Endothelial cell (in vitro differentiated cells): ENCODE measurements at regions not wholly inside any gene's neighbourhood (a gene's known extent, or its start where the extent isn't known, plus 50 kb on each side); places are given as distances from the start of the nearest gene placed in this dataset.

Experiments
- DNase-seq: peaks from one replicate; pipeline ENCODE4 v3.0.0; 2021; ENCODE audit warnings: low spot score
- H3K27ac Mint-ChIP-seq: one replicate; pipeline ENCODE4 v1.8.0; 2021; ENCODE audit warnings: mixed read lengths, inconsistent platforms; ENCODE audit not compliant: unreplicated experiment
- H3K27me3 Mint-ChIP-seq: one replicate; pipeline ENCODE4 v1.8.0; 2021; ENCODE audit warnings: mild to moderate bottlenecking, moderate library complexity, mixed read lengths, inconsistent platforms; ENCODE audit not compliant: unreplicated experiment
- H3K36me3 Mint-ChIP-seq: one replicate; pipeline ENCODE4 v1.8.0; 2021; ENCODE audit warnings: mild to moderate bottlenecking, low read depth, mixed read lengths, inconsistent platforms; ENCODE audit not compliant: unreplicated experiment
- H3K4me1 Mint-ChIP-seq: one replicate; pipeline ENCODE4 v1.8.0; 2021; ENCODE audit warnings: mild to moderate bottlenecking, mixed read lengths, inconsistent platforms; ENCODE audit not compliant: unreplicated experiment
- H3K4me3 Mint-ChIP-seq: one replicate; pipeline ENCODE4 v1.8.0; 2021; ENCODE audit warnings: mild to moderate bottlenecking, mixed read lengths, inconsistent platforms; ENCODE audit not compliant: unreplicated experiment
- H3K9me3 Mint-ChIP-seq: one replicate; pipeline ENCODE4 v1.8.0; 2021; ENCODE audit warnings: mixed read lengths, inconsistent platforms; ENCODE audit not compliant: unreplicated experiment
- CTCF ChIP-seq: fragments of 200-600 bp; sonication (generic); IDR thresholded peaks from one replicate; pipeline ENCODE4 v1.5.0; 2021; ENCODE audit warnings: antibody characterized with exemption; ENCODE audit not compliant: unreplicated experiment

- Mint-ChIP-seq H3K9me3 (no peaks in the 10 kb centered on the region), H3K27me3 (no peaks in the 10 kb centered on the region), H3K4me1 (no peaks in the 10 kb centered on the region), H3K27ac (no peak overlapping the region), H3K4me3 (no peak overlapping the region), H3K36me3 (no peaks in the 10 kb centered on the region)
- no peak for TF ChIP-seq CTCF
- DNase-seq = no peak
These were observed 475.7 kb downstream of the TMEM232 start for GRCh38 chr5:110250755-110251154.

GRCh38 chr5:110251366-110251765 is 475.1 kb downstream of the TMEM232 start:
- no peaks in the 10 kb centered on the region for H3K27me3 Mint-ChIP-seq
- no peak for DNase-seq
- no peak for TF ChIP-seq CTCF
- no peaks in the 10 kb centered on the region for H3K36me3 Mint-ChIP-seq
- H3K9me3 Mint-ChIP-seq = no peaks in the 10 kb centered on the region
- no peaks in the 10 kb centered on the region for H3K4me1 Mint-ChIP-seq
- no peak overlapping the region for H3K27ac Mint-ChIP-seq
- H3K4me3 Mint-ChIP-seq = no peak overlapping the region

GRCh38 chr5:110255194-110255593 is 471.3 kb downstream of the TMEM232 start:
- Mint-ChIP-seq H3K36me3 (no peaks in the 10 kb centered on the region), H3K4me3 (no peak overlapping the region), H3K27me3 (no peaks in the 10 kb centered on the region), H3K4me1 (no peaks in the 10 kb centered on the region), H3K27ac (no peak overlapping the region), H3K9me3 (no peaks in the 10 kb centered on the region)
- no peak for DNase-seq
- TF ChIP-seq CTCF = no peak

GRCh38 chr5:110256298-110256697 is 470.2 kb downstream of the TMEM232 start:
- Mint-ChIP-seq H3K27ac (no peak overlapping the region), H3K4me1 (no peaks in the 10 kb centered on the region)

GRCh38 chr5:110257971-110258370 is 468.5 kb downstream of the TMEM232 start:
- Mint-ChIP-seq H3K9me3 (no peaks in the 10 kb centered on the region), H3K4me3 (no peak overlapping the region), H3K27me3 (no peaks in the 10 kb centered on the region), H3K4me1 (no peaks in the 10 kb centered on the region), H3K27ac (no peak overlapping the region), H3K36me3 (no peaks in the 10 kb centered on the region)
- no peak for DNase-seq
- no peak for TF ChIP-seq CTCF

More at GRCh38 chr5:110256298-110256697, 470.2 kb downstream of the TMEM232 start:
- Mint-ChIP-seq H3K4me3 (no peak overlapping the region), H3K27me3 (no peaks in the 10 kb centered on the region), H3K9me3 (no peaks in the 10 kb centered on the region), H3K36me3 (no peaks in the 10 kb centered on the region)
- no peak for TF ChIP-seq CTCF
- no peak for DNase-seq
